Immature natural killer cell (primary cell): ENCODE measurements at regions not wholly inside any gene's neighbourhood (a gene's known extent, or its start where the extent isn't known, plus 50 kb on each side); places are given as distances from the start of the nearest gene placed in this dataset.

Experiments
- DNase-seq, 3 donors: peaks; one replicate each; pipeline ENCODE4 v3.0.0; 2022; ENCODE audit warnings: mixed read lengths in 1 of 3
- H3K27ac Mint-ChIP-seq, 6 donors: one replicate each; pipeline ENCODE4 v1.8.0; 2020; ENCODE audit warnings: mixed read lengths in 6 of 6, mild to moderate bottlenecking in 5 of 6, inconsistent platforms in 4 of 6, moderate library complexity in 3 of 6
- H3K27me3 Mint-ChIP-seq, 3 donors: one replicate each; pipeline ENCODE4 v1.8.0; 2020 to 2021; ENCODE audit warnings: low read depth in 3 of 3, mild to moderate bottlenecking in 3 of 3, mixed read lengths in 3 of 3, moderate library complexity in 3 of 3, inconsistent platforms in 1 of 3
- H3K36me3 Mint-ChIP-seq, 3 donors: one replicate each; pipeline ENCODE4 v1.8.0; 2020; ENCODE audit warnings: mixed read lengths in 3 of 3, inconsistent platforms in 2 of 3, mild to moderate bottlenecking in 2 of 3
- H3K4me1 Mint-ChIP-seq, 2 donors: one replicate each; pipeline ENCODE4 v1.8.0; 2020; ENCODE audit warnings: inconsistent platforms in 2 of 2, mild to moderate bottlenecking in 2 of 2, mixed read lengths in 2 of 2, moderate library complexity in 1 of 2
- H3K4me3 Mint-ChIP-seq, 5 donors: one replicate each; pipeline ENCODE4 v1.8.0; 2020; ENCODE audit warnings: mild to moderate bottlenecking in 5 of 5, mixed read lengths in 5 of 5, inconsistent platforms in 3 of 5, moderate library complexity in 3 of 5
- H3K9me3 Mint-ChIP-seq, 6 donors: one replicate each; pipeline ENCODE4 v1.8.0; 2020; ENCODE audit warnings: mild to moderate bottlenecking in 6 of 6, mixed read lengths in 6 of 6, inconsistent platforms in 4 of 6, moderate library complexity in 3 of 6

GRCh38 chr2:234852035-234852434 is 99.8 kb upstream of the SH3BP4 start:
- Mint-ChIP-seq H3K36me3 (no peaks in the 10 kb centered on the region), H3K27ac (no peak overlapping the region), H3K4me1 (no peaks in the 10 kb centered on the region), H3K4me3 (no peak overlapping the region), H3K9me3 (no peaks in the 10 kb centered on the region), H3K27me3 (peaks cover 2 to 8% (median 3%) of the 10 kb centered on the region in 3 donors)
- DNase-seq = no peak

- H3K27ac Mint-ChIP-seq = no peak overlapping the region
- no peak overlapping the region for H3K4me3 Mint-ChIP-seq
- no peaks in the 10 kb centered on the region for H3K9me3 Mint-ChIP-seq
- no peaks in the 10 kb centered on the region for H3K4me1 Mint-ChIP-seq
- no peak for DNase-seq
- H3K36me3 Mint-ChIP-seq = no peaks in the 10 kb centered on the region
- peaks cover 2 to 8% (median 3%) of the 10 kb centered on the region in 3 donors for H3K27me3 Mint-ChIP-seq
Measured at GRCh38 chr2:234851451-234851850, 100.4 kb upstream of the SH3BP4 start.

GRCh38 chr2:234850818-234851217 is 101.0 kb upstream of the SH3BP4 start:
- no peaks in the 10 kb centered on the region for H3K36me3 Mint-ChIP-seq
- H3K4me1 Mint-ChIP-seq = no peaks in the 10 kb centered on the region
- DNase-seq = no peak
- no peak overlapping the region for H3K27ac Mint-ChIP-seq
- H3K9me3 Mint-ChIP-seq = no peaks in the 10 kb centered on the region
- peaks cover 2 to 8% (median 3%) of the 10 kb centered on the region in 3 donors for H3K27me3 Mint-ChIP-seq
- H3K4me3 Mint-ChIP-seq = no peak overlapping the region

GRCh38 chr2:234849678-234850077 is 102.1 kb upstream of the SH3BP4 start:
- Mint-ChIP-seq H3K4me3 (no peak overlapping the region), H3K27me3 (peaks cover 0 to 3% (median 2%) of the 10 kb centered on the region in 3 donors), H3K27ac (no peak overlapping the region), H3K9me3 (no peaks in the 10 kb centered on the region), H3K4me1 (no peaks in the 10 kb centered on the region), H3K36me3 (no peaks in the 10 kb centered on the region)
- no peak for DNase-seq

- Mint-ChIP-seq H3K36me3 (no peaks in the 10 kb centered on the region), H3K9me3 (no peaks in the 10 kb centered on the region), H3K4me1 (no peaks in the 10 kb centered on the region), H3K4me3 (no peak overlapping the region), H3K27ac (no peak overlapping the region), H3K27me3 (peaks cover 0 to 3% (median 2%) of the 10 kb centered on the region in 3 donors)
- no peak for DNase-seq
Measured at GRCh38 chr2:234848578-234848977, 103.2 kb upstream of the SH3BP4 start.

- no peak overlapping the region for H3K4me3 Mint-ChIP-seq
- H3K9me3 Mint-ChIP-seq = no peaks in the 10 kb centered on the region
- H3K27ac Mint-ChIP-seq = no peak overlapping the region
- no peaks in the 10 kb centered on the region for H3K36me3 Mint-ChIP-seq
- DNase-seq = no peak
- no peaks in the 10 kb centered on the region for H3K4me1 Mint-ChIP-seq
- peaks cover 0 to 2% (median 0%) of the 10 kb centered on the region in 3 donors for H3K27me3 Mint-ChIP-seq
Measured at GRCh38 chr2:234847639-234848038, 104.2 kb upstream of the SH3BP4 start.

- Mint-ChIP-seq H3K36me3 (no peaks in the 10 kb centered on the region), H3K9me3 (no peaks in the 10 kb centered on the region), H3K4me3 (no peak overlapping the region), H3K27ac (no peak overlapping the region), H3K27me3 (peaks cover 0 to 2% (median 0%) of the 10 kb centered on the region in 3 donors), H3K4me1 (no peaks in the 10 kb centered on the region)
- DNase-seq = no peak
Measured at GRCh38 chr2:234847364-234847635, 104.5 kb upstream of the SH3BP4 start.

- Mint-ChIP-seq H3K27ac (no peak overlapping the region), H3K4me1 (no peaks in the 10 kb centered on the region), H3K27me3 (peaks cover 0 to 2% (median 0%) of the 10 kb centered on the region in 3 donors), H3K4me3 (no peak overlapping the region), H3K36me3 (no peaks in the 10 kb centered on the region), H3K9me3 (no peaks in the 10 kb centered on the region)
- no peak for DNase-seq
Measured at GRCh38 chr2:234846599-234847363, 105.0 kb upstream of the SH3BP4 start.

GRCh38 chr2:234845602-234846590 is 105.9 kb upstream of the SH3BP4 start:
- Mint-ChIP-seq H3K4me1 (no peaks in the 10 kb centered on the region), H3K9me3 (no peaks in the 10 kb centered on the region), H3K4me3 (no peak overlapping the region), H3K36me3 (no peaks in the 10 kb centered on the region), H3K27ac (no peak overlapping the region), H3K27me3 (peaks cover 0 to 2% (median 0%) of the 10 kb centered on the region in 3 donors)
- no peak for DNase-seq

GRCh38 chr2:234843411-234843810 is 108.4 kb upstream of the SH3BP4 start:
- H3K27me3 Mint-ChIP-seq = peaks cover 0 to 5% (median 2%) of the 10 kb centered on the region in 3 donors
- DNase-seq = no peak
- no peaks in the 10 kb centered on the region for H3K36me3 Mint-ChIP-seq
- H3K9me3 Mint-ChIP-seq = no peaks in the 10 kb centered on the region
- H3K27ac Mint-ChIP-seq = no peak overlapping the region
- no peak overlapping the region for H3K4me3 Mint-ChIP-seq
- H3K4me1 Mint-ChIP-seq = no peaks in the 10 kb centered on the region

- Mint-ChIP-seq H3K9me3 (no peaks in the 10 kb centered on the region), H3K27me3 (peaks cover 0 to 5% (median 2%) of the 10 kb centered on the region in 3 donors), H3K4me3 (no peak overlapping the region), H3K4me1 (no peaks in the 10 kb centered on the region), H3K27ac (no peak overlapping the region), H3K36me3 (no peaks in the 10 kb centered on the region)
- no peak for DNase-seq
Measured at GRCh38 chr2:234842753-234843152, 109.1 kb upstream of the SH3BP4 start.

GRCh38 chr2:234841321-234842015 is 110.3 kb upstream of the SH3BP4 start:
- peaks cover 0 to 3% (median 2%) of the 10 kb centered on the region in 3 donors for H3K27me3 Mint-ChIP-seq
- no peaks in the 10 kb centered on the region for H3K9me3 Mint-ChIP-seq
- no peaks in the 10 kb centered on the region for H3K4me1 Mint-ChIP-seq
- no peak overlapping the region for H3K27ac Mint-ChIP-seq
- no peak overlapping the region for H3K4me3 Mint-ChIP-seq
- no peaks in the 10 kb centered on the region for H3K36me3 Mint-ChIP-seq
- no peak for DNase-seq

- Mint-ChIP-seq H3K36me3 (no peaks in the 10 kb centered on the region), H3K4me3 (no peak overlapping the region), H3K27ac (no peak overlapping the region), H3K4me1 (no peaks in the 10 kb centered on the region), H3K9me3 (no peaks in the 10 kb centered on the region), H3K27me3 (peaks cover 0 to 5% (median 2%) of the 10 kb centered on the region in 3 donors)
- no peak for DNase-seq
Measured at GRCh38 chr2:234840336-234840735, 111.5 kb upstream of the SH3BP4 start.

- Mint-ChIP-seq H3K4me1 (no peaks in the 10 kb centered on the region), H3K27me3 (peaks cover 0 to 5% (median 2%) of the 10 kb centered on the region in 3 donors), H3K4me3 (no peak overlapping the region), H3K36me3 (no peaks in the 10 kb centered on the region), H3K27ac (no peak overlapping the region), H3K9me3 (no peaks in the 10 kb centered on the region)
- DNase-seq = no peak
Measured at GRCh38 chr2:234839285-234839684, 112.5 kb upstream of the SH3BP4 start.
